Heart left ventricle (tissue), 13 donors: ENCODE measurements at regions not wholly inside any gene's neighbourhood (a gene's known extent, or its start where the extent isn't known, plus 50 kb on each side); places are given as distances from the start of the nearest gene placed in this dataset.

Experiments
- CTCF ChIP-seq, 12 donors: fragments of 200-600 bp; sonication (generic) in 4 of 12; IDR thresholded peaks; one replicate each; pipeline versions ENCODE4 v1.5.0 to v1.8.0; 2018 to 2022; ENCODE audit warnings: antibody characterized with exemption in 12 of 12, mild to moderate bottlenecking in 5 of 12
- POLR2A ChIP-seq, 2 donors: fragments of 450-650 bp; IDR thresholded peaks; one replicate each; pipeline ENCODE4 v1.6.1; 2017; ENCODE audit warnings: antibody characterized with exemption in 2 of 2, mild to moderate bottlenecking in 2 of 2, moderate library complexity in 2 of 2
- donor health status: ischemic (EF 13 %, LVEDD 7.1; RV severe dilation, severe dysfunction).
- donor health status: DM: no; HTN: yes; CAD: no.
- donor health status: DM: no; HTN: no; CAD: no.
- donor health status: ischemic (EF 25% LVEDD 6.9; RV normal size, moderate dysfunction).
- donor health status: ischemic (EF 25% LVEDD 5.7; RV mildly dilated, moderate dysfunction).
- donor health status: ischemic (EF 35%, LVEDD 5.7; RV mildly dilated, moderate dysfunction).
- donor health status: nonischemic (EF 11% LVEDD 7.7; RV severe dilation, severe dysfunction).
- donor health status: DM: yes; HTN: yes; CAD: no.
- donor health status: PGD.
- donor health status: ischemic (EF 29% LVEDD 5.4; RV normal size, mild dysfunction).
- donor health status: nonischemic (EF 23%, LVEDD 6.1; RV moderate dilation, normal function).

GRCh38 chr18:33804258-33804657 is 226.2 kb downstream of the ASXL3 start:
- no peak for TF ChIP-seq CTCF (IDR thresholded peaks at IDR 0.05)
- no peak for TF ChIP-seq POLR2A (IDR thresholded peaks at IDR 0.05)
